ENCODE measurements at regions not wholly inside any gene's neighbourhood (a gene's known extent, or its start where the extent isn't known, plus 50 kb on each side); places are given as distances from the start of the nearest gene placed in this dataset.

DNA sequence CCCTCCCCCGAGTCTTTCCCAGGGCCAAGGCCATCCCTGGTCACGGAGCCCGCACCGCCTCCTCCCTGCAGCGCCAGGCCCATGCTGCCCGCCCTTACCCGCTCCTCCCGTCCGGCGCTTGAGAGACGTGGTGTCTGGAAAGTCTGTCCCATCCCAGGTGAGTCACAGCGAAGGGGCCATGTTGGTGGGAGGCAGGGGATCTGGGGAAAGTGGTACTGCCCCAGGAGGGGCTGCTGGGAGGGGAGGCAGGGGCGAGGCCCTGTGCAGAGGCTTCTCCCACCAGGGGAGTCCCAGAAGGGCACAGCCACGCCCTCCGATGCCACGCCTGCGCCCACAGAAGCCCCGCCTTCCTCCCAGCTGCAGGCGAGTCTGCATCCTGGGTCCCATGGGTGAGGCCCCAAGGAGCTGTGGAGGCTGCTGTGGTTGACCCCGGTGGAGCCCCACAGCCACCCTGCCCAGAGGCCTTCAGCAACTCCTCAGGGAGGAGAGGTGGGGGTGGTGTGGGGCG lies 107.0 kb upstream of the PPP1R26 start:
- no peaks in the 10 kb centered on the region for H3K9me3 ChIP-seq
- TF ChIP-seq, protein P1, sequence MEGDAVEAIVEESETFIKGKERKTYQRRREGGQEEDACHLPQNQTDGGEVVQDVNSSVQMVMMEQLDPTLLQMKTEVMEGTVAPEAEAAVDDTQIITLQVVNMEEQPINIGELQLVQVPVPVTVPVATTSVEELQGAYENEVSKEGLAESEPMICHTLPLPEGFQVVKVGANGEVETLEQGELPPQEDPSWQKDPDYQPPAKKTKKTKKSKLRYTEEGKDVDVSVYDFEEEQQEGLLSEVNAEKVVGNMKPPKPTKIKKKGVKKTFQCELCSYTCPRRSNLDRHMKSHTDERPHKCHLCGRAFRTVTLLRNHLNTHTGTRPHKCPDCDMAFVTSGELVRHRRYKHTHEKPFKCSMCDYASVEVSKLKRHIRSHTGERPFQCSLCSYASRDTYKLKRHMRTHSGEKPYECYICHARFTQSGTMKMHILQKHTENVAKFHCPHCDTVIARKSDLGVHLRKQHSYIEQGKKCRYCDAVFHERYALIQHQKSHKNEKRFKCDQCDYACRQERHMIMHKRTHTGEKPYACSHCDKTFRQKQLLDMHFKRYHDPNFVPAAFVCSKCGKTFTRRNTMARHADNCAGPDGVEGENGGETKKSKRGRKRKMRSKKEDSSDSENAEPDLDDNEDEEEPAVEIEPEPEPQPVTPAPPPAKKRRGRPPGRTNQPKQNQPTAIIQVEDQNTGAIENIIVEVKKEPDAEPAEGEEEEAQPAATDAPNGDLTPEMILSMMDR (IDR thresholded peaks at IDR 0.05) = no peak
- no peaks in the 10 kb centered on the region for H3K4me1 ChIP-seq
- no peak overlapping the region for H3K4me3 ChIP-seq
- intact Hi-C loops (cut with DNase I) = no loop called here
- WGBS, 2 donors = 80 to 81% methylated on average over 20 to 21 of the region's 21 CpGs
- H3K36me3 ChIP-seq = no peaks in the 10 kb centered on the region
- peak in 1 of 8 donors; percentile 28 for ATAC-seq
- H3K27me3 ChIP-seq = peaks cover 0 to 80% (median 52%) of the 10 kb centered on the region in 7 donors
- H3K27ac ChIP-seq = no peak overlapping the region
- DNase-seq = no peak

DNA sequence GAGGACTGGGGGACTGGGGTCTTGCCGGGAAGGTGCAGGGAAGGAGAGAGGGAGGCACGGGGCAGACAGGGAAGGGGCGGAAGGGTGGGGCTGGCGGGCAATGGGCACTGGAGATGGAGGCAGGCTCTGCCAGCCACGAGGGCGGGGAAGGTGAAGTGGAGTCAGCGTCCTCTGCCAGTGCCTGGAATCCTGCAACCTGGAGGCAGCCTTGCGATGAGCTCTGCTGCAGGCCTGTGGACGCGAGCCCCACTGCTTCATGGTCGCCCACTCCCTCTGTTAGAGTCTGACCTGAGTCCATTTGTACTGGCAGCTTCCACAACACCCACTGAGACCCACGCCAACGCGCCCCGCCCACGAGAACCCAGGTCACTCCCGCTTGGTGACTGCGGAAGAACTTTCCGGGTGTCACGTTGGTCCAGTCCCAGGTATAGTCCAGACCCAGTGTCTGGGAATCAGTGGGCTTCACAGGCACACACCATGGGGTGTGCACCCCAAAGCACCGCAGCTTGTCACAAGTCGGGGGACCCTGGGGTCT lies 106.4 kb upstream of the PPP1R26 start:
- no peak for DNase-seq
- no peaks in the 10 kb centered on the region for H3K4me1 ChIP-seq
- ATAC-seq = no peak
- TF ChIP-seq, protein P1 (IDR thresholded peaks at IDR 0.05) = no peak
- H3K27ac ChIP-seq = no peak overlapping the region
- H3K4me3 ChIP-seq = no peak overlapping the region
- H3K27me3 ChIP-seq = peaks cover 0 to 85% (median 52%) of the 10 kb centered on the region in 7 donors
- intact Hi-C loops (cut with DNase I) = no loop called here
- no peaks in the 10 kb centered on the region for H3K36me3 ChIP-seq
- no peaks in the 10 kb centered on the region for H3K9me3 ChIP-seq
- WGBS, 2 donors = 88% methylated on average over 22 of the region's 22 CpGs

DNA sequence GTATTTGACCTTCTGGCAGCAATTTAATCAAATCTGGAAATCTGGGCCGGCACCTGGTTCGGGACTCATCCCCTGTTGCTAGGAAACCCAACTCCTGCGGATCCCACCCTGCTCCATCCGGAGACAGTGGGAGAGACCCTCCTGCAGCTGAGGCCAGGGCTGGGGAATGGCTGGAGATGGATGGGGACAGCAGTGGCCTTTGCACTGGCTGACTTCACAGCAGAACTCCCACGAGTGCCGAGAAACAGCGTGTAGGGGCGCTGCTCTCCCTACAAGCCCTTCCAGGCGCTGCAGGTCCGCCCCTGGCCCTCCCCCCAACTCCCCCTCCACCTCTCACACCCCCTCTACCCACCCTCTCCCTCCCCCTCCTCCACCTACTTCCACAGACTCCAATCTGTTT lies 105.8 kb upstream of the PPP1R26 start:
- Histone ChIP-seq H3K4me3 (no peak overlapping the region), H3K4me1 (no peaks in the 10 kb centered on the region), H3K36me3 (no peaks in the 10 kb centered on the region), H3K27me3 (peaks cover 0 to 90% (median 52%) of the 10 kb centered on the region in 7 donors), H3K27ac (no peak overlapping the region), H3K9me3 (no peaks in the 10 kb centered on the region)
- ATAC-seq = no peak
- intact Hi-C loops (cut with DNase I) = no loop called here
- DNase-seq = no peak
- 21 to 23% methylated on average over 10 of the region's 10 CpGs for WGBS, 2 donors
- TF ChIP-seq, protein P1 (IDR thresholded peaks at IDR 0.05) = no peak

GRCh38 chr9:135374591-135374990 lies 105.0 kb upstream of the PPP1R26 start:
- Histone ChIP-seq H3K9me3 (peaks cover 0 to 7% (median 0%) of the 10 kb centered on the region in 11 donors), H3K4me3 (no peak overlapping the region), H3K27me3 (peaks cover 0 to 85% (median 48%) of the 10 kb centered on the region in 7 donors), H3K27ac (no peak overlapping the region), H3K36me3 (no peaks in the 10 kb centered on the region), H3K4me1 (no peaks in the 10 kb centered on the region)
- TF ChIP-seq, protein P1 (IDR thresholded peaks at IDR 0.05) = no peak
- ATAC-seq (no peak), DNase-seq (no peak)
- 57 to 65% methylated on average over 8 of the region's 8 CpGs for WGBS, 2 donors
- intact Hi-C loops (cut with DNase I) = no loop called here

All from heart right ventricle (tissue), 16 donors.